HCT116 (cell line): ENCODE measurements at regions not wholly inside any gene's neighbourhood (a gene's known extent, or its start where the extent isn't known, plus 50 kb on each side); places are given as distances from the start of the nearest gene placed in this dataset.

ENCODE experiments used
- ATF3 ChIP-seq: IDR thresholded peaks from 2 replicates; pipeline ENCODE4 v1.6.1; 2012
- CTCF ChIP-seq, 3 experiments: fragments of 200-600 bp in 1 of 3; sonication (generic) in 1 of 3; IDR thresholded peaks in 2 of 3; conservative IDR thresholded peaks in 1 of 3; 2 replicates each; pipeline ENCODE4 v1.5.1; 2012 to 2017; ENCODE audit warnings: low read depth in 2 of 3, low read length in 2 of 3, antibody characterized with exemption in 1 of 3, borderline replicate concordance in 1 of 3, control low read depth in 1 of 3, mild to moderate bottlenecking in 1 of 3, mixed read lengths in 1 of 3, mixed run types in 1 of 3, moderate library complexity in 1 of 3; ENCODE audit not compliant: insufficient read depth in 1 of 3
- EGR1 ChIP-seq: IDR thresholded peaks from 2 replicates; pipeline ENCODE4 v1.6.1; 2012; ENCODE audit warnings: low read depth
- ELF1 ChIP-seq: IDR thresholded peaks from 2 replicates; pipeline ENCODE4 v1.6.1; 2012; ENCODE audit warnings: low read depth, borderline replicate concordance
- EZH2 ChIP-seq: fragments of 200-600 bp; sonication (generic); IDR thresholded peaks from 2 replicates; pipeline ENCODE4 v1.6.1; 2017; ENCODE audit warnings: antibody characterized with exemption, mixed run types
- MAX ChIP-seq: IDR thresholded peaks from 2 replicates; pipeline ENCODE4 v1.6.1; 2012
- POLR2A ChIP-seq: IDR thresholded peaks from 2 replicates; pipeline ENCODE4 v1.7.0; 2011; ENCODE audit warnings: borderline replicate concordance; ENCODE audit not compliant: insufficient read depth, insufficient read length; ENCODE audit errors: extremely low read depth
- POLR2AphosphoS5 ChIP-seq: IDR thresholded peaks from 2 replicates; pipeline ENCODE4 v1.6.1; 2011; ENCODE audit warnings: mild to moderate bottlenecking, low read depth, low read length, moderate library complexity
- REST ChIP-seq: IDR thresholded peaks from 2 replicates; pipeline ENCODE4 v1.6.1; 2012; ENCODE audit warnings: low read depth
- SIN3A ChIP-seq: IDR thresholded peaks from 2 replicates; pipeline ENCODE4 v1.6.1; 2012; ENCODE audit warnings: low read depth

GRCh38 chr10:81200801-81201200 is 663.1 kb downstream of the SH2D4B start:
- TF ChIP-seq CTCF (IDR thresholded peaks at IDR 0.05 in 2 of 3, conservative IDR thresholded peaks at IDR 0.05 in 1 of 3; ENCODE audit: borderline replicate concordance in 1 of 3, insufficient read depth in 1 of 3, low read depth in 2 of 3, low read length in 2 of 3) (no peak), MAX (no peak), SIN3A (no peak), POLR2A (no peak), ATF3 (no peak), EGR1 (no peak), REST (no peak), EZH2 (no peak), POLR2AphosphoS5 (no peak), ELF1 (no peak)
